Kidney epithelial cell (primary cell): ENCODE measurements at regions not wholly inside any gene's neighbourhood (a gene's known extent, or its start where the extent isn't known, plus 50 kb on each side); places are given as distances from the start of the nearest gene placed in this dataset.

Experiments
- DNase-seq: peaks from one replicate; pipeline ENCODE4 v3.0.0-alpha.2; 2010; ENCODE audit warnings: low read depth
- H3K27me3 ChIP-seq: 2 replicates; pipeline ENCODE4 v1.6.0; 2011; ENCODE audit warnings: low read length; ENCODE audit not compliant: control insufficient read depth, insufficient read depth
- H3K36me3 ChIP-seq: 2 replicates; pipeline ENCODE4 v1.5.1; 2011; ENCODE audit warnings: low read length; ENCODE audit not compliant: control insufficient read depth, insufficient read depth
- H3K4me3 ChIP-seq: 2 replicates; pipeline ENCODE4 v1.5.1; 2011; ENCODE audit warnings: low read depth, mild to moderate bottlenecking, control low read depth, low read length
- CTCF ChIP-seq: IDR thresholded peaks from 2 replicates; pipeline ENCODE4 v1.5.1; 2011; ENCODE audit warnings: mild to moderate bottlenecking, moderate library complexity, low read length, control low read depth, inconsistent platforms; ENCODE audit not compliant: insufficient read depth, poor library complexity, severe bottlenecking

- H3K36me3 ChIP-seq, result no peaks in the 10 kb centered on the region
- no peak for DNase-seq
- H3K27me3 ChIP-seq, result no peaks in the 10 kb centered on the region
- H3K4me3 ChIP-seq, result no peak overlapping the region
- TF ChIP-seq CTCF, result no peak
These were observed 260.6 kb downstream of the ARRDC4 start for GRCh38 chr15:98221144-98221543.

- Histone ChIP-seq H3K4me3 (no peak overlapping the region), H3K27me3 (no peaks in the 10 kb centered on the region), H3K36me3 (no peaks in the 10 kb centered on the region)
- TF ChIP-seq CTCF, result no peak
- no peak for DNase-seq
These were observed 261.1 kb downstream of the ARRDC4 start for GRCh38 chr15:98221577-98221976.

GRCh38 chr15:98226149-98226548 is 265.6 kb downstream of the ARRDC4 start:
- Histone ChIP-seq H3K36me3 (no peaks in the 10 kb centered on the region), H3K27me3 (no peaks in the 10 kb centered on the region), H3K4me3 (no peak overlapping the region)
- DNase-seq, result no peak
- TF ChIP-seq CTCF, result no peak

- H3K36me3 ChIP-seq, result no peaks in the 10 kb centered on the region
- TF ChIP-seq CTCF, result no peak
- no peak for DNase-seq
- H3K4me3 ChIP-seq, result no peak overlapping the region
- no peaks in the 10 kb centered on the region for H3K27me3 ChIP-seq
These were observed 266.1 kb downstream of the ARRDC4 start for GRCh38 chr15:98226578-98226977.

- H3K27me3 ChIP-seq, result no peaks in the 10 kb centered on the region
- no peak for DNase-seq
- H3K4me3 ChIP-seq, result no peak overlapping the region
- TF ChIP-seq CTCF, result no peak
- H3K36me3 ChIP-seq, result no peaks in the 10 kb centered on the region
These were observed 268.3 kb downstream of the ARRDC4 start for GRCh38 chr15:98228846-98229245.

GRCh38 chr15:98230975-98231374 is 270.5 kb downstream of the ARRDC4 start:
- no peak for DNase-seq
- no peak for TF ChIP-seq CTCF
- Histone ChIP-seq H3K36me3 (no peaks in the 10 kb centered on the region), H3K4me3 (no peak overlapping the region), H3K27me3 (no peaks in the 10 kb centered on the region)
